ENCODE measurements at regions not wholly inside any gene's neighbourhood (a gene's known extent, or its start where the extent isn't known, plus 50 kb on each side); places are given as distances from the start of the nearest gene placed in this dataset.

DNA sequence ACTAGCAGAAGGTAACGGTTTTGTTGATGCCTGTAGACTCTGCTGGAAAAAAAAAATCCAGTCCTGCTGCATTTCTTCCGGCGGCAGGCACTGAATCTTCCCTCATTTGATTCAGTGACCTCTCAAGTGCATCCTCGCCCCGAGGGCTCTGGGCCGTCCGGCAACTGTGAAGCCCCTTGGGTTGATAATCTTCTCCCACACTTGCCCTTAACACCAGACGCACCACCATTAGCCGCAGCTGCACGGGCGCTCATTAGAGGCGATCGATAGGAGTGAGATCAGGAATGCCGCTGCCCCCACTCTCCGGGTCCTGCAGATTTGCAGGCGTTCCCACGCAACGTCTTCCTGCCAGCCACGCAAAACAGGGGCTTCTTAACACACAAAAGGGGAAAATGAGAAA, 200.0 kb upstream of the MKI67 start:
- Histone ChIP-seq H2AFZ (ENCODE audit: low read length) (no peak overlapping the region), H3K27me3 (ENCODE audit: insufficient read depth, low read length) (no peaks in the 10 kb centered on the region)

GRCh38 chr10:128326851-128327250, 200.6 kb upstream of the MKI67 start:
- TF ChIP-seq CTCF (IDR thresholded peaks at IDR 0.05; ENCODE audit: low read length) (no peak), EZH2 (IDR thresholded peaks at IDR 0.05; ENCODE audit: borderline replicate concordance, low read length) (no peak)
- no peaks in the 10 kb centered on the region for H3K36me3 ChIP-seq (ENCODE audit: insufficient read depth, low read length)
- H3K79me2 ChIP-seq (ENCODE audit: insufficient read depth, low read length): no peaks in the 10 kb centered on the region
- H3F3A ChIP-seq (ENCODE audit: insufficient read depth, low read length): no peaks in the 10 kb centered on the region
- H3K27ac ChIP-seq (ENCODE audit: low read depth, low read length, poor library complexity, severe bottlenecking): no peak overlapping the region
- no peaks in the 10 kb centered on the region for H3K9me2 ChIP-seq (ENCODE audit: low read depth, low read length)
- no peak overlapping the region for H3K9ac ChIP-seq (ENCODE audit: low read length)
- H3K4me2 ChIP-seq (ENCODE audit: low read length): no peak overlapping the region
- no peak overlapping the region for H2AFZ ChIP-seq (ENCODE audit: low read length)
- no peaks in the 10 kb centered on the region for H3K27me3 ChIP-seq (ENCODE audit: insufficient read depth, low read length)
- no peak overlapping the region for H3K4me3 ChIP-seq (ENCODE audit: low read depth, low read length, poor library complexity, severe bottlenecking)
- no peaks in the 10 kb centered on the region for H4K20me1 ChIP-seq (ENCODE audit: insufficient read depth, low read length)
- H3K4me1 ChIP-seq (ENCODE audit: insufficient read depth, low read length, severe bottlenecking): no peaks in the 10 kb centered on the region
- no peaks in the 10 kb centered on the region for H3K9me3 ChIP-seq (ENCODE audit: low read length)

More for the DNA sequence above, 200.0 kb upstream of the MKI67 start:
- H3K4me3 ChIP-seq (ENCODE audit: low read depth, low read length, poor library complexity, severe bottlenecking): no peak overlapping the region
- H3K79me2 ChIP-seq (ENCODE audit: insufficient read depth, low read length): no peaks in the 10 kb centered on the region
- no peaks in the 10 kb centered on the region for H3K9me2 ChIP-seq (ENCODE audit: low read depth, low read length)
- no peaks in the 10 kb centered on the region for H3K4me1 ChIP-seq (ENCODE audit: insufficient read depth, low read length, severe bottlenecking)
- H3K9ac ChIP-seq (ENCODE audit: low read length): no peak overlapping the region
- H3F3A ChIP-seq (ENCODE audit: insufficient read depth, low read length): no peaks in the 10 kb centered on the region
- H3K9me3 ChIP-seq (ENCODE audit: low read length): no peaks in the 10 kb centered on the region
- no peak overlapping the region for H3K4me2 ChIP-seq (ENCODE audit: low read length)
- TF ChIP-seq CTCF (IDR thresholded peaks at IDR 0.05; ENCODE audit: low read length): no peak
- no peak for TF ChIP-seq EZH2 (IDR thresholded peaks at IDR 0.05; ENCODE audit: borderline replicate concordance, low read length)
- H3K27ac ChIP-seq (ENCODE audit: low read depth, low read length, poor library complexity, severe bottlenecking): no peak overlapping the region
- H4K20me1 ChIP-seq (ENCODE audit: insufficient read depth, low read length): no peaks in the 10 kb centered on the region
- no peaks in the 10 kb centered on the region for H3K36me3 ChIP-seq (ENCODE audit: insufficient read depth, low read length)

DNA sequence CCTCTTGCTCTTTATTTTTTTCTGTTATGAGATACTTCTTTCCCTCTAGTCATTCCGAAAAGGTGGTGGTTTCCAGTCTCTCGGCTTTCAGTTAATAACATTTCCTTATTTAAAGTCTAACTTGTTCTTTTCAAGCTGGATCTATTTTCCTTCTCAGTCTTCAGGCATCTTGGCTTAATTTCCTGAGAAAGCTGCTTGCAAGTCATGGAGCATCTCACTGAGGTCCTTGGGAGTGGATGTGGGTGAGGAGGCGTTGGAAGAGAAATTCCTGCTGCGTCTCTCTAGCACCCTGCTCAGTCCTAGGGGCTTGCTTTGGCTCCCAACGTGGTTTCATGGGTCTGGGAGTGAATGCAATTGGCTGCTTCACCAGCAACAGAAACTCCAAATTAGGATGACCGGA, 210.2 kb upstream of the MKI67 start:
- no peaks in the 10 kb centered on the region for H3F3A ChIP-seq (ENCODE audit: insufficient read depth, low read length)
- no peaks in the 10 kb centered on the region for H3K9me2 ChIP-seq (ENCODE audit: low read depth, low read length)
- H3K4me2 ChIP-seq (ENCODE audit: low read length): no peak overlapping the region
- H3K27me3 ChIP-seq (ENCODE audit: insufficient read depth, low read length): no peaks in the 10 kb centered on the region
- no peaks in the 10 kb centered on the region for H3K9me3 ChIP-seq (ENCODE audit: low read length)
- no peaks in the 10 kb centered on the region for H4K20me1 ChIP-seq (ENCODE audit: insufficient read depth, low read length)
- H3K4me1 ChIP-seq (ENCODE audit: insufficient read depth, low read length, severe bottlenecking): no peaks in the 10 kb centered on the region
- no peak overlapping the region for H2AFZ ChIP-seq (ENCODE audit: low read length)
- no peaks in the 10 kb centered on the region for H3K79me2 ChIP-seq (ENCODE audit: insufficient read depth, low read length)
- TF ChIP-seq EZH2 (IDR thresholded peaks at IDR 0.05; ENCODE audit: borderline replicate concordance, low read length) (no peak), CTCF (IDR thresholded peaks at IDR 0.05; ENCODE audit: low read length) (no peak)
- H3K36me3 ChIP-seq (ENCODE audit: insufficient read depth, low read length): no peaks in the 10 kb centered on the region
- no peak overlapping the region for H3K9ac ChIP-seq (ENCODE audit: low read length)
- no peak overlapping the region for H3K4me3 ChIP-seq (ENCODE audit: low read depth, low read length, poor library complexity, severe bottlenecking)
- H3K27ac ChIP-seq (ENCODE audit: low read depth, low read length, poor library complexity, severe bottlenecking): no peak overlapping the region
